EL (cell line): ENCODE measurements at regions not wholly inside any gene's neighbourhood (a gene's known extent, or its start where the extent isn't known, plus 50 kb on each side); places are given as distances from the start of the nearest gene placed in this dataset.
"Not testable (repeated sequence)": the region's sequence is repeated elsewhere in the genome, so short reads cannot be mapped to it uniquely, and the experiment has no call there.

Experiments used
- DNase-seq: peaks from one replicate; pipeline ENCODE4 v3.0.0-alpha.2; 2016

DNA sequence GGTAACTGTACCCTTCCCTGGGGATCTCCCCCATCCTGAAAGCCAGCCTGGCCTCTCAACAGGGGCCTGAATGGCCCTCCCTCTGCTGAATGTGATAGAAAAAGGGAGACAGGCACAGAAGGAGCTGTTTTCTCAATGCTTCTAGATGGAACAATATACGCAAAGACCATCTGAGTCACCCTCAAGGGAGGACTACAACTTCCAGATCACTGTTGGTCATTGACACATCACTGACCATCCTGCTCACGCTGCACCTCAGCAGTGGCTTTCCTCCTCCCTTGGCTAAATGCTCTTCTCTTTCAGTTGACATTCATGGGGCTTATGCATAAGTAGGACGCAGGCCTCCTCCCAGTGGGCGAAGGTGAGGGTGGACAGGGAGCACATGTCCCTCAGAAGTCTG is 112.2 kb upstream of the SHB start:
- no peak for DNase-seq

- DNase-seq: no peak
Measured at GRCh38 chr9:38180656-38181055, 111.6 kb upstream of the SHB start.

GRCh38 chr9:38179965-38180364 is 110.9 kb upstream of the SHB start:
- DNase-seq: no peak

DNA sequence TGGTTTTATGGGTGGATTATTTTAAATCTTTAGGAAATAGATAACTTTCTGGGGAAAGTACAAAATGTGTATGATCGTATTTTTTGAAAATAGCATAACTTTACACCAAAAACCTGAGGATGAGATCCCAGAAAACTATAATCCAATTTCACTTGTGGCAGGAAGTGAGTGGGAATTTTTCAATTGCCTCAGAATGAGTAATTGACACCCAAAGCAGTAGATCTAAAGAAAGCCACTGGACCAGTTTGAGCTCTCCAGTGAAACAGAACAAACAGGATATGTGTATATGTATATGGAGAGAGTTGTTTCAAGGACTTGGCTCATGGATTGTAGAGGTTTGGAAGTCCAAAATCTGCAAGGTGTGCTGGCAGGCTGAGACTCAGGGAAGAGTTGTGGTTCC is 109.2 kb upstream of the SHB start:
- DNase-seq: peak; percentile 11

GRCh38 chr9:38177680-38178079 is 108.7 kb upstream of the SHB start:
- DNase-seq: no peak

DNA sequence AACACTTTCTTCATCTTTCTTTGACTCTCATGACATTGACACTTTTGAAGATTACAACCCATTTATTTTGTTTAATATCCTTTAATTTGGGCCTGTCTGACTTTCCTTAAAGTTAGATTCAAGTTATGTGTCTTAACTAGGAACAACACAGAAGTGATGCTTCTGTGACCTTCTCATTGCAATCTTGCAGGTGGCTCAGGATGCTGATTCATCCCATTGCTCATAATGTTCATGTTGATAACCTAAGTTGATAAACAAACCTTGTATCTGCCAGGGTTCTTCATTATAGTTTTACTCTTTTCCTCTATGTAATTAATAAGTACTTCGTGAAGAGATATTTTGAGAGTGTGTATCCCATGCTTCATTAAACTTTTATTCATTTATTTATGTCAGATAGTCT is 107.2 kb upstream of the SHB start:
- no peak for DNase-seq

- no peak for DNase-seq
Measured at GRCh38 chr9:38175423-38175822, 106.4 kb upstream of the SHB start.

DNA sequence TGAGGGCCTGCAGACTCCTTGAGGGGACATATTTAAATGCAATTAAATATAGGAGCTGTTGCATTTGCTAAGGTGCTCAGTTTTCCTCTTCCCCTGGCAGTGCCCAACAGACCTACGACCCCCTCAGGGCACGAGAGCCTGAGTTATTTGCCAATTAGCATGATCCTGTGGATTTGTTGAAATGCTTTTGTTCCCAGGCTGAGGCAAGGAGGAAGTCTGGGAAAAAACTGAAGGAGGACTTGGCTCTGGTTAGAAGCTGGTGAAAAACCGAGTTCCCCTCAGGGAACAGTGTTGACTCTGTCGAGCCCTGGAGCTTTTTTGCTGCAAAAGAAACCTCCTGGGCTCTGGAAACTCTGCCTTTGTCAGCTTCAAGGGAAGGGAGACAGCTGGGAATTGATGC is 103.6 kb upstream of the SHB start:
- DNase-seq: no peak

GRCh38 chr9:38171926-38172325 is 102.9 kb upstream of the SHB start:
- DNase-seq: no peak

GRCh38 chr9:38171538-38171884 is 102.5 kb upstream of the SHB start:
- no peak for DNase-seq

GRCh38 chr9:38170763-38171537 is 101.9 kb upstream of the SHB start:
- DNase-seq: peak; percentile 58

DNA sequence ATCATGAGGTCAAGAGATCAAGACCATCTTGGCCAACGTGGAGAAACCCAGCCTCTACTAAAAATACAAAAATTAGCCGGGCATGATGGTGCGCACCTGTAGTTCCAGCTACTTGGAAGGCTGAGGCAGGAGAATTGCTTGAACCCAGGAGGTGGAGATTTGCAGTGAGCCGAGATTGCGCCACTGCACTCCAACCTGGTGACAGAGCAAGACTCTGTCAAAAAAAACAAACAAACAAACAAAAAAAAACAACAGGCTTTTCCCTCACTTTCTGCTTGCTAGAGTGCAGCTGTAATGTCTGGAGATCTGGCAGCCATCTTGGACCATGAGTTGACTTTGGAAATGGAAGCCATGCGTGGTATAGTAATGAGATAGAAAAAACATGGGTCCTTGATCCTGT is 101.1 kb upstream of the SHB start:
- not testable (repeated sequence) for DNase-seq

GRCh38 chr9:38166501-38166900 is 97.5 kb upstream of the SHB start:
- no peak for DNase-seq

GRCh38 chr9:38164659-38165221 is 95.7 kb upstream of the SHB start:
- DNase-seq: no peak

DNA sequence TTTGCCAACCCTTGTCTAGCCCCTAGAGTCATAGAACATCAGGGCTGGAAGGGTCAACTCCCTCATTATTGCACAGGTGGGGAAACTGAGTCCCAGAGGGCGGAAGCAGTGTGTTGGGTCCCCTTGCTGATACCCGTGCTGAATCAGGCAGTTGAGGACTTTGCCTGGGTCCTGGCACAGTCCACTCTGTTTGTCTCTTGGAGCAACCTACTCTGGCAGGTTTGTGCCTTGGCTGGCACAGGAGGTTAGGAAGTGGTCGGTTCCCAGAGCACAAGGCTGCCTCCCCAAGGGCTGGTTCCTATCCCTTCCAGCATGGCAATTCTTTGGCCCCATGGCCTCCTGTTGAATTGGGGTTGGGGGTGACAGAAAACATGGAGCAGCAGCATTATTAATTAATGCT is 94.5 kb upstream of the SHB start:
- no peak for DNase-seq

DNA sequence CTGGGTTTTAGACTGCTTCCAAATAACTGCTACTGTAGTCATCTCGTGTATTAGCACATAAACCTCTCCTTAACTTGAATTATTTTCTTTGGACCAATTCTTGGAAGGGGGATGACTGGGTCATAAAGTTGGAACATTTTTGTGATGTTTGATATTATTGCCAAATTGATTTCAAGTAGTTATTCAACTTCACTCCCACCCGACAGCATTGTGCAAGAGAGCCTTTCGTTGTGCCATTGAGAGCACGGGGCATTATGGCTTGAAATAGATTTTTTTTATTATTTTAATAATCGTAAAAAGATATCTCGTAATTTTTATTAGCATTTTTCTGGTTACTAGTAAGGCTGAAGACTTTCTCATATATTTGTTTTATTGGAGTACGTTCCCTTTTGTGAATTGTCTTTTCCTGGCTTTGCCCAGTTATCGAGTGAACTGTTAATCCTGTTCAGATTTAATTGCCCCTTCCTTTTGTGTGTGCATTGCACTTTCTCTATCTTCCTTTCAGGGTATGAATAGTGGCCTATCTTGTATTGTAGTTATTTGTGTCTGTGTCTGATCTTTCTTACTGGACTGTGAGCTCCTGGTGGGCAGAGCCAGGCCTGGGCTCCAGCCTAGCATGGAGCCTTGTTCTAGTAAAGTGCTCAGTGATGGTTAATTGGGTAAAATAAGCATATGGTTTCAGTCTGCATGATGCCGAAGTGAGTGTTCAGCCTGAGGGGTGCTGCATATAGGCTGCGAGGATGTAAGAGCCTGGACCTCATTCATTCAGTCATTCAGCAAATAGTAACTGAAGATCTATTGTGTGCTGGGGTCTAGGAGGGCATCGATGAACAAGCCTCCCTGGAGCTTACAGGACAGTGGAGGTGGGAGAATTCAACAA is 93.5 kb upstream of the SHB start:
- DNase-seq: no peak

DNA sequence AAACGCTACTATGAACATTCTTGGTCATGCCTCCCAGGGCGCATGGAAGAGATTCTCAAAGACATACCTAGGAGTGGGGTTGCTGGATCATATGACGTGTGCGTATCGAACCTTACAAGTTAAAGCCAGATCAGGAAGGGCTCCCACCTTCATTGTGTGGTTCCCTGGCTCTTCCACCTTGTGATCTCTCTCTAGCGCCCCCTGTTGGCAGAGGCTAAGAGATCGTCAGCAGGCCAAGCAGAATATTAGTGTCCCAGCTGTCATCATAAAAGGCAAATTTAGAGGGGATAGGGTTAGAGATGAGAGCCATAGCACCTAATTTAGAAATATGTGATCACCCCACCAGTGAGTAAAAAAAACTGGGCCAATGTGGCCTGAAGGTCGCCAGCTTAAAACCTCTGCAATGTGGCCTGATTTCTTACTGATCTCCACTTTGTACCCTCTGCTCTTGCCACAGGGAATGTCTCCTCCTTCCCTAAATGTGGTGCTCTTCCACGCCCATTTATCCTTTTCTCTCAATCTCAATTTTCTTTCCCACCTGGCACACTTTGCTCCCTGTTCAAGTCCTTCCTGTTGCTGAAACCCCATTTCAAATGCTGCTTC is 91.7 kb upstream of the SHB start:
- DNase-seq: peak; percentile 58

GRCh38 chr9:38159599-38159998 is 90.6 kb upstream of the SHB start:
- no peak for DNase-seq

GRCh38 chr9:38158628-38159027 is 89.6 kb upstream of the SHB start:
- no peak for DNase-seq

GRCh38 chr9:38157711-38158110 is 88.7 kb upstream of the SHB start:
- no peak for DNase-seq

- DNase-seq: peak; percentile 12
Measured at GRCh38 chr9:38154501-38155421, 85.7 kb upstream of the SHB start.

DNA sequence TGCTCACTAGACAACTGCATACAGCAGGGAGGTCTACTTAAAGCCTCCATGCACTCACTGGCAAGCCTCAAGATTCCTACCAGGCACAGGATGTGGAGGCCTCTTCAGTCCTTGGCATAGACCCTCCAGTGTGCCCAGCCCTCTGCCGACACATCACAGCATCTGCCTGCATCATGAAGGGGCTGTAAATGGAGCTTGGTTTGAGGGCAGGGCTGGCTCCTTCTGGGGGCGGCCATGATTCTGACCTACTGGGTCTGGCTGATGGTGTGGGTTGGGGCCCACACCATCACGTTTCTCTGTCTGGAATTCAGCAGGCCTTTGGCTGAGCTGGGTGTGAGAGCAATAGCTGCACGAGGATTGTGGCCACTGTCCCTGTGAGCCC is 84.9 kb upstream of the SHB start:
- DNase-seq: no peak
